Liver (tissue), 7 donors: ENCODE measurements at regions not wholly inside any gene's neighbourhood (a gene's known extent, or its start where the extent isn't known, plus 50 kb on each side); places are given as distances from the start of the nearest gene placed in this dataset.
"Not testable (repeated sequence)": the region's sequence is repeated elsewhere in the genome, so short reads cannot be mapped to it uniquely, and the experiment has no call there.

ENCODE experiments used
- DNase-seq: peaks from one replicate; pipeline ENCODE4 v3.0.0-alpha.2; 2017; ENCODE audit warnings: low spot score
- H3K27ac ChIP-seq, 2 donors: one replicate each; pipeline ENCODE4 v1.7.0; 2013; ENCODE audit warnings: inconsistent platforms in 2 of 2, low read length in 2 of 2, control low read depth in 1 of 2, low read depth in 1 of 2, mild to moderate bottlenecking in 1 of 2
- H3K27me3 ChIP-seq, 4 donors: one replicate each; pipeline versions ENCODE4 v1.6.1 to v1.7.0; 2013; ENCODE audit warnings: low read length in 3 of 4, inconsistent platforms in 1 of 4, mild to moderate bottlenecking in 1 of 4, moderate library complexity in 1 of 4; ENCODE audit not compliant: control insufficient read depth in 4 of 4, insufficient read depth in 4 of 4
- H3K36me3 ChIP-seq, 4 donors: one replicate each; pipeline versions ENCODE4 v1.6.1 to v1.7.0; 2013; ENCODE audit warnings: low read length in 3 of 4, mild to moderate bottlenecking in 3 of 4, low read depth in 1 of 4, moderate library complexity in 1 of 4; ENCODE audit not compliant: control insufficient read depth in 4 of 4, insufficient read depth in 3 of 4
- H3K4me1 ChIP-seq, 4 donors: one replicate each; pipeline versions ENCODE4 v1.6.1 to v1.7.0; 2013; ENCODE audit warnings: low read length in 3 of 4, mild to moderate bottlenecking in 3 of 4, moderate library complexity in 1 of 4; ENCODE audit not compliant: control insufficient read depth in 4 of 4, insufficient read depth in 4 of 4
- H3K4me3 ChIP-seq, 3 donors: one replicate each; pipeline versions ENCODE4 v1.6.1 to v1.7.0; 2013; ENCODE audit warnings: low read length in 3 of 3, control low read depth in 1 of 3, low read depth in 1 of 3, mild to moderate bottlenecking in 1 of 3
- H3K9ac ChIP-seq, 2 donors: one replicate each; pipeline ENCODE4 v1.7.0; 2013; ENCODE audit warnings: low read length in 2 of 2, mild to moderate bottlenecking in 2 of 2, moderate library complexity in 2 of 2, control low read depth in 1 of 2, low read depth in 1 of 2
- H3K9me3 ChIP-seq, 4 donors: one replicate each; pipeline versions ENCODE4 v1.6.1 to v1.7.0; 2013; ENCODE audit warnings: low read length in 3 of 4; ENCODE audit not compliant: control insufficient read depth in 4 of 4
- RAD21 ChIP-seq, 2 donors: IDR thresholded peaks; 2 replicates each; pipeline ENCODE4 v1.6.1; 2016; ENCODE audit warnings: antibody characterized with exemption in 2 of 2, mild to moderate bottlenecking in 2 of 2
- WGBS: extraction: QIAGEN DNeasy Blood & Tissue Kit; methylation state at CpG from one replicate; pipeline ENCODE4 v1.1.7; 2013; 5-methylcytosine and 5-hydroxymethylcytosine counted together
- donor health status: healthy.
- donor health status: healthy.
- donor health status: healthy.
- donor health status: healthy.

DNA sequence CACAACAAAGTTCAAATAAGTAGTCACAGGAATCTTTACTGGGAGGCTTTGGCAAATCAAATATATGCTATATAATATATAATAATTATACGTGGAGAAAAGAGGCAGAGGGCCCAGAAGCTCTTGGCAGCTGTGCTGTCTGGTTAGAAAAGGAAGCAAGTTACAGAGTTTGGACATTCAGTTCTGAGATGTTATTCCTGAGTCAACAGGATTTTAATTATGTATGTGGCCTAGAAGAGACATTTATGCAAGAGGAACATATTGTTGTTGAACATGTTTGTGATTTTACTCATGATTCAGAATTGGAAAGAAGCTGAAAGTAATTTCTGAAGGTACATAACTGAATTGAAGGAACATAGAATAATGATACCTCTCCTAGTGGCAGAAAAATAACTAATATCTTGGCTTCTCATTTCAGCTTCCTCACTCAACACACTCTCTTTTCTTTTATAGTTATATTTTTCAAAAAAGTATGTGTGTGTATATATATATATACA is 79.7 kb upstream of the GPR89A start:
- H3K4me1 ChIP-seq, H3K36me3 ChIP-seq, H3K27ac ChIP-seq, H3K4me3 ChIP-seq, H3K9me3 ChIP-seq, DNase-seq, H3K27me3 ChIP-seq, H3K9ac ChIP-seq: not testable (repeated sequence)
- WGBS, result 72% methylated on average over 1 of the region's 1 CpG

DNA sequence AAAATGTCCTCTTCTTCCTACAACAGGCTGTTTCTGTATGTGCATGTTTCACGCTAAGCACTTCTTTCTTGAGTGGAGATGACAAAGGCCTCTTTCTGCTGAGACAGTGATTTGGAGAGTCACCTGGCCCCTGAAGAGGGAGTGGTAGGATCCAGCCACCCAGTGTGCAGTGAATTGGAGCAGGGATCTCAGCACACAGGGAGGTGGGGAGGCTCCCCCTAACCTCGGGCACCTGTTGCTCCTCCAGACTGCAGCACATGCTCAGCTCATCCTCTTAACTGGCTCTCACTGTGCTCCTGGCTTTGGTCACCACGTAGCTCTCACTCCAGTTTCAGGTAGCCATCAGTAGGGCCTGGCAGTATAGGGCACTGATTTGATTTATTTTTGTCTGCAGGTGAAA is 87.6 kb upstream of the GPR89A start:
- 85% methylated on average over 3 of the region's 3 CpGs for WGBS
- not testable (repeated sequence) for H3K27me3 ChIP-seq, H3K36me3 ChIP-seq, H3K9me3 ChIP-seq, H3K9ac ChIP-seq, DNase-seq, H3K4me3 ChIP-seq, H3K27ac ChIP-seq, H3K4me1 ChIP-seq

DNA sequence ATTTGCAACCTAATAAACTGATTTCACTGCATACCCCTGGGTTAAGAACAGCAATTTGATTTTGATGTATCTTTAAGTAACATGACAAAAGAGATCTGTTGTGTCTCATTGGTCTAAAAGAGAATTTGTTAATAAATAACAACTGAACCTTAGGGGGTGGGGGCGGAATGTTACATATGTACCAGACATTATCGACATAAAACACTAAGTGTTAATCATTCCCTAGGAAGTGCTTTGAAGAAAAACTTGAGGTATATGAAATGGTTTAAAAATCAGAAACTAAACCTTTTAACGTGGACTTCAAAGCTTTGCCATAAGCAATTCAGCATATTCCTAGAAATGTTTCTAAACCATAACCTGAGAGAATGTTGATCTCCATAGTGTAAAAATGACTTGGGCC is 88.5 kb upstream of the GPR89A start:
- WGBS, result 47% methylated on average over 3 of the region's 3 CpGs

GRCh38 chr1:145513017-145513416 is 87.6 kb upstream of the NBPF20 start:
- not testable (repeated sequence) for H3K27me3 ChIP-seq, H3K9ac ChIP-seq, H3K36me3 ChIP-seq, DNase-seq, H3K4me1 ChIP-seq, H3K9me3 ChIP-seq, H3K27ac ChIP-seq, H3K4me3 ChIP-seq
- TF ChIP-seq RAD21 (IDR thresholded peaks at IDR 0.05), result peak in 1 of 2 donors; percentile 53
- 8% methylated on average over 1 of the region's 2 CpGs for WGBS

More for the DNA sequence above, 88.5 kb upstream of the GPR89A start:
- H3K27me3 ChIP-seq, DNase-seq, H3K9me3 ChIP-seq, H3K4me1 ChIP-seq, H3K27ac ChIP-seq, H3K36me3 ChIP-seq, H3K9ac ChIP-seq, H3K4me3 ChIP-seq: not testable (repeated sequence)

DNA sequence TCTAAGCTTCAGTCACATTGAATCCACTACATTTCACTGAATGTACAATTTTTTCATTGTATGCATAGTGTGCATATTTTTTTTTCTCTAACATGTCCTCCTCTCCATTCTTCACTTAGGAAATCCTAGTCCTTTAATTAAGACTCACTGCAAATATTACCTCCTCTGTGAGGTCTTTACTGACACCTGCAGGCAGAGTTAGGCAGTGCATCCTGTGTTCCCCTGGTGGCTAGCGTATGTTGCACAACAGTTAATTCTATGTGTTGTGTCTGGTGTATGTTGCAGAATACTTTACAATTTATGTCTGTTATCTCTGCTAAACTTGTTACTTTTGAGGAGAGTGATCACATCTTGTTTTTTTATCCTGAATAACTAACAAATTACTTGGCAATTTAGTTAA is 82.7 kb upstream of the NBPF20 start:
- not testable (repeated sequence) for H3K4me1 ChIP-seq, H3K9ac ChIP-seq, H3K27ac ChIP-seq, H3K9me3 ChIP-seq, H3K27me3 ChIP-seq, H3K4me3 ChIP-seq, DNase-seq, H3K36me3 ChIP-seq
- WGBS, result no CpG with 5 or more reads among the region's 1 CpG

GRCh38 chr1:145505663-145506647 is 80.6 kb upstream of the NBPF20 start:
- not testable (repeated sequence) for H3K9ac ChIP-seq, H3K9me3 ChIP-seq, H3K4me3 ChIP-seq, DNase-seq, H3K4me1 ChIP-seq, H3K27ac ChIP-seq, H3K36me3 ChIP-seq, H3K27me3 ChIP-seq
- WGBS, result 77% methylated on average over 7 of the region's 59 CpGs

GRCh38 chr1:145504834-145505413 is 79.5 kb upstream of the NBPF20 start:
- not testable (repeated sequence) for H3K27me3 ChIP-seq, H3K9me3 ChIP-seq, H3K9ac ChIP-seq, H3K4me1 ChIP-seq, H3K4me3 ChIP-seq, DNase-seq, H3K36me3 ChIP-seq, H3K27ac ChIP-seq
- WGBS, result no CpG with 5 or more reads among the region's 17 CpGs

DNA sequence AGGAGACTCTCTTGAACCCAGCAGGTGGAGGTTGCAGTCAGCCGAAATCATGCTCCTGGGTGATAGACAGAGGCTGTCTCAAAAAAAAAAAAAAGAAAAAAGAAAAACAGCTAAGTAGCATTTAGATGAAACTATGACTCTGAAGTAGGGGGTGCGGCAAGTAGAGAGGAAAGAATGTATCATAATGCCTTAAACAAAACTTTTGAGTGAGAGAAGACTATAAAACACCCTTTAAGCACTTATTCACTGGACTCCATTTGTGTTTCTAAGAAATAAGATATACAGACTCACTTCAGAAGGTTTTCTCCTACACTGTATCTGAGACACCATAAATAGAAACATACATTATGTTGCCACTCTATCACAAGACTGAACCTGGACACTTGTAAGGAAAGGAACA is 78.9 kb upstream of the NBPF20 start:
- not testable (repeated sequence) for H3K4me1 ChIP-seq, H3K9me3 ChIP-seq, H3K36me3 ChIP-seq, H3K4me3 ChIP-seq, H3K27me3 ChIP-seq, H3K9ac ChIP-seq, H3K27ac ChIP-seq, DNase-seq
- WGBS, result no CpG with 5 or more reads among the region's 2 CpGs
